Epithelial cell of esophagus (primary cell): ENCODE measurements at regions not wholly inside any gene's neighbourhood (a gene's known extent, or its start where the extent isn't known, plus 50 kb on each side); places are given as distances from the start of the nearest gene placed in this dataset.
A peak's percentile ranks its signal among the peaks of the same experiment; 100 is the strongest.

Experiments
- DNase-seq: peaks from one replicate; pipeline ENCODE4 v3.0.0; 2010; ENCODE audit warnings: low read depth
- H3K4me3 ChIP-seq: 2 replicates; pipeline ENCODE4 v1.5.1; 2011; ENCODE audit warnings: mild to moderate bottlenecking, low read length, control low read depth
- CTCF ChIP-seq: IDR thresholded peaks from 2 replicates; pipeline ENCODE4 v1.5.1; 2011; ENCODE audit warnings: low read depth, mild to moderate bottlenecking, low read length, control low read depth, inconsistent platforms; ENCODE audit not compliant: insufficient read depth; ENCODE audit errors: missing control alignments

GRCh38 chr6:71199736-71200135, 88.9 kb upstream of the OGFRL1 start:
- DNase-seq: no peak
- no peak for TF ChIP-seq CTCF
- H3K4me3 ChIP-seq: no peak overlapping the region

- H3K4me3 ChIP-seq: no peak overlapping the region
- no peak for DNase-seq
- TF ChIP-seq CTCF: no peak
These were observed 85.4 kb upstream of the OGFRL1 start for GRCh38 chr6:71203206-71203605.

- H3K4me3 ChIP-seq: no peak overlapping the region
- TF ChIP-seq CTCF: no peak
- no peak for DNase-seq
These were observed 83.9 kb upstream of the OGFRL1 start for GRCh38 chr6:71204741-71205140.

DNA sequence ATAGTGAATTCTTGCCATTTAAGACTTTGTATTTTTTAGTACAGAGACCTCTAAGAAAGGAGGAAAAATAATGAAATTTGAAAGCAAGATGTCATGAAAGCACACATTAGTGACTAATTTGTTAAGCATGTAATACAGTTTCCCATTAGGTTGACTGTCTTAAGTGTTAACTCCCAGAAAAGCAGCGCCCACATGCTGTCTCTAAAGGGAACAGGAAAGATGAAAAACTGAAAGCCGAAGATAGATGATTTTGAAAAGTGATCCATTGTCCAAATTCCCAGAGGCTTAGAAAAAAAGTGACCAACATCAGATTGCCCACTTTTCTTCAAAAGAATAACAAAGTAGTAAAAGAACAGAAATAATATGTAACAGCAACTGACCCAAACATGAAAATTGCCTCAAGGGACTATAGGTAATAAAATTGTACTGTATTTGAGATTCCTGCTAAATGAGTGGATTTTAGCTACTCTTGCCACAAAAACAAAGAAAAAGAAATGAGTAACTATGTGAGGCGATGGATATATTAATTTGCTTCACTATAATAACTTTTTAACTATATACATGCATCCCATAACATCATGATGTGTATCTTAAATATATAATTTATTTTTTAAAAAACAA, 83.2 kb upstream of the OGFRL1 start:
- peak; percentile 52 for DNase-seq
- no peak for TF ChIP-seq CTCF
- no peak overlapping the region for H3K4me3 ChIP-seq

DNA sequence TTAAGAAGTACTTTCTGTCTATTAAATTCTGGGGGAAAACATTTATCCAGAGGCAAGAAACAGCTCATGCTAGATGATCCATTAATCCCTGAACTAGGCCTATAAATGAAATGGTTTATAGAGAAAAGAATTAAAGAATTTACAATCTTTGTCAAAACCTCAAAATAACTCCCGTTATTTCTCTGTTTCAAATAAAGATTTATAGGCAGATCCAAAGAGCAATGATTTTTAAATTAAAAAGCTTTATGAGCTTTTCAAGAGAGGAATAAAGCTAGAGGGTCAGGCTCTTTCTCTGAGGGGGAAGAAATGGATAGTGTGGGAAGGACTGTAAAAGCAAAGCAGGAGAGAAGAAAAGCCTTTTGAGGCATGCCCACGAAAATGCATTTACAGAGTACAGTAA, 82.5 kb upstream of the OGFRL1 start:
- DNase-seq: no peak
- TF ChIP-seq CTCF: no peak
- H3K4me3 ChIP-seq: no peak overlapping the region

DNA sequence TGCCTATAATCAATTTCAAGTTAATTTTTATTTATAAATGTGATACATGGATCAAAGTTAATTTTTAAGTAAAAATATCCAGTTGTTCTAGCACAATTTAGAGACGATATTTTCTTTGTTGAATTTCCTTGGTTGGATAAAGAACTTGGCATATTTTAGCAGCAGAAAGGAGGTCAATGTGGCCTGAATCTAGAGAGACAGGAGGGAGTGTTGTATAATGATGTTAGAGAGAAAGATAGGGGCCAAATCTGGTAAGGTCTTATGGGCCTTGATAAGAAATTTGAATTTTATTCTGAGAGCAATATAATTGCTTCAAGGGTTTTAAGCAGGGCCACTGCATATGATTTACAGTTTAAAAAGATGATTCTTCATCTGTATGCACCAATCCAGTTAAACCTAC, 79.4 kb upstream of the OGFRL1 start:
- H3K4me3 ChIP-seq: no peak overlapping the region
- no peak for DNase-seq
- TF ChIP-seq CTCF: no peak

- no peak overlapping the region for H3K4me3 ChIP-seq
- no peak for TF ChIP-seq CTCF
- DNase-seq: no peak
These were observed 79.0 kb upstream of the OGFRL1 start for GRCh38 chr6:71209626-71210025.
